ENCODE measurements at regions not wholly inside any gene's neighbourhood (a gene's known extent, or its start where the extent isn't known, plus 50 kb on each side); places are given as distances from the start of the nearest gene placed in this dataset.

GRCh38 chr15:30001602-30002001 is 81.2 kb upstream of the GOLGA8J start:
- TF ChIP-seq CTCF (IDR thresholded peaks at IDR 0.05 in 4 of 5, conservative IDR thresholded peaks at IDR 0.05 in 1 of 5) (no peak), POLR2A (IDR thresholded peaks at IDR 0.05) (no peak)
